ENCODE measurements at regions not wholly inside any gene's neighbourhood (a gene's known extent, or its start where the extent isn't known, plus 50 kb on each side); places are given as distances from the start of the nearest gene placed in this dataset.

GRCh38 chr13:61670384-61671161 is 254.9 kb upstream of the PCDH20 start:
- Histone ChIP-seq H3K27me3 (ENCODE audit: insufficient read depth, low read length) (no peaks in the 10 kb centered on the region), H4K20me1 (ENCODE audit: insufficient read depth, low read length) (no peaks in the 10 kb centered on the region), H3K36me3 (ENCODE audit: insufficient read depth, low read length) (no peaks in the 10 kb centered on the region), H2AFZ (ENCODE audit: low read length) (no peak overlapping the region), H3K27ac (ENCODE audit: low read depth, low read length) (no peak overlapping the region), H3K4me2 (ENCODE audit: insufficient read depth, low read length) (no peak overlapping the region), H3K79me2 (ENCODE audit: insufficient read depth, low read length) (no peaks in the 10 kb centered on the region), H3K4me1 (ENCODE audit: insufficient read depth, low read length) (no peaks in the 10 kb centered on the region), H3K4me3 (ENCODE audit: insufficient read depth, low read length) (no peak overlapping the region), H3K9me3 (ENCODE audit: low read depth, low read length) (no peaks in the 10 kb centered on the region)
- no peak for TF ChIP-seq CTCF (IDR thresholded peaks at IDR 0.05; ENCODE audit: extremely low read depth, low read depth, low read length)
- DNase-seq (ENCODE audit: insufficient read length, low spot score, missing footprints) = no peak

- DNase-seq (ENCODE audit: insufficient read length, low spot score, missing footprints) = no peak
- H3K4me2 ChIP-seq (ENCODE audit: insufficient read depth, low read length) = no peak overlapping the region
- TF ChIP-seq CTCF (IDR thresholded peaks at IDR 0.05; ENCODE audit: extremely low read depth, low read depth, low read length) = no peak
Measured at GRCh38 chr13:61664801-61665705, 249.4 kb upstream of the PCDH20 start.

GRCh38 chr13:61654481-61654880 is 238.8 kb upstream of the PCDH20 start:
- no peaks in the 10 kb centered on the region for H3K27me3 ChIP-seq (ENCODE audit: insufficient read depth, low read length)
- no peak for DNase-seq (ENCODE audit: insufficient read length, low spot score, missing footprints)
- H3K4me3 ChIP-seq (ENCODE audit: insufficient read depth, low read length) = no peak overlapping the region
- TF ChIP-seq CTCF (IDR thresholded peaks at IDR 0.05; ENCODE audit: extremely low read depth, low read depth, low read length) = no peak
- no peaks in the 10 kb centered on the region for H3K79me2 ChIP-seq (ENCODE audit: insufficient read depth, low read length)
- no peaks in the 10 kb centered on the region for H3K9me3 ChIP-seq (ENCODE audit: low read depth, low read length)
- H2AFZ ChIP-seq (ENCODE audit: low read length) = no peak overlapping the region
- no peaks in the 10 kb centered on the region for H3K4me1 ChIP-seq (ENCODE audit: insufficient read depth, low read length)
- H3K27ac ChIP-seq (ENCODE audit: low read depth, low read length) = no peak overlapping the region
- no peaks in the 10 kb centered on the region for H4K20me1 ChIP-seq (ENCODE audit: insufficient read depth, low read length)
- no peak overlapping the region for H3K4me2 ChIP-seq (ENCODE audit: insufficient read depth, low read length)
- no peaks in the 10 kb centered on the region for H3K36me3 ChIP-seq (ENCODE audit: insufficient read depth, low read length)

More at GRCh38 chr13:61664801-61665705, 249.4 kb upstream of the PCDH20 start:
- Histone ChIP-seq H3K27ac (ENCODE audit: low read depth, low read length) (no peak overlapping the region), H3K79me2 (ENCODE audit: insufficient read depth, low read length) (no peaks in the 10 kb centered on the region), H3K4me3 (ENCODE audit: insufficient read depth, low read length) (no peak overlapping the region), H3K4me1 (ENCODE audit: insufficient read depth, low read length) (no peaks in the 10 kb centered on the region), H3K36me3 (ENCODE audit: insufficient read depth, low read length) (no peaks in the 10 kb centered on the region), H2AFZ (ENCODE audit: low read length) (no peak overlapping the region), H3K9me3 (ENCODE audit: low read depth, low read length) (peaks cover 2% of the 10 kb centered on the region), H3K27me3 (ENCODE audit: insufficient read depth, low read length) (no peaks in the 10 kb centered on the region), H4K20me1 (ENCODE audit: insufficient read depth, low read length) (no peaks in the 10 kb centered on the region)

GRCh38 chr13:61648547-61648946 is 232.9 kb upstream of the PCDH20 start:
- no peak overlapping the region for H2AFZ ChIP-seq (ENCODE audit: low read length)
- no peaks in the 10 kb centered on the region for H3K79me2 ChIP-seq (ENCODE audit: insufficient read depth, low read length)
- H3K27me3 ChIP-seq (ENCODE audit: insufficient read depth, low read length) = no peaks in the 10 kb centered on the region
- no peaks in the 10 kb centered on the region for H3K36me3 ChIP-seq (ENCODE audit: insufficient read depth, low read length)
- no peaks in the 10 kb centered on the region for H4K20me1 ChIP-seq (ENCODE audit: insufficient read depth, low read length)
- H3K4me1 ChIP-seq (ENCODE audit: insufficient read depth, low read length) = no peaks in the 10 kb centered on the region
- H3K27ac ChIP-seq (ENCODE audit: low read depth, low read length) = no peak overlapping the region
- DNase-seq (ENCODE audit: insufficient read length, low spot score, missing footprints) = no peak
- no peak overlapping the region for H3K4me3 ChIP-seq (ENCODE audit: insufficient read depth, low read length)
- TF ChIP-seq CTCF (IDR thresholded peaks at IDR 0.05; ENCODE audit: extremely low read depth, low read depth, low read length) = no peak
- peaks cover 3% of the 10 kb centered on the region for H3K9me3 ChIP-seq (ENCODE audit: low read depth, low read length)
- no peak overlapping the region for H3K4me2 ChIP-seq (ENCODE audit: insufficient read depth, low read length)

All from osteoblast (primary cell).